Right lobe of liver (tissue), 4 donors: ENCODE measurements at regions not wholly inside any gene's neighbourhood (a gene's known extent, or its start where the extent isn't known, plus 50 kb on each side); places are given as distances from the start of the nearest gene placed in this dataset.

Experiments used
- CTCF ChIP-seq, 4 donors: fragments of 200-600 bp in 3 of 4; fragments of 450-650 bp in 1 of 4; IDR thresholded peaks; one replicate each; pipeline versions ENCODE4 v1.5.1 to v1.8.0; 2016 to 2022; ENCODE audit warnings: antibody characterized with exemption in 4 of 4, mild to moderate bottlenecking in 2 of 4
- POLR2A ChIP-seq: fragments of 450-650 bp; IDR thresholded peaks from one replicate; pipeline ENCODE4 v1.6.1; 2017; ENCODE audit warnings: antibody characterized with exemption, mild to moderate bottlenecking
- donor health status: DM: no; HTN: no; CAD: no.
- donor health status: DM: no; HTN: no; CAD: no.
- donor health status: DM: no; HTN: yes; CAD: no.

- no peak for TF ChIP-seq CTCF (IDR thresholded peaks at IDR 0.05)
- no peak for TF ChIP-seq POLR2A
Observed at GRCh38 chr18:75656035-75656434, 228.5 kb upstream of the SMIM21 start.
